ENCODE measurements at regions not wholly inside any gene's neighbourhood (a gene's known extent, or its start where the extent isn't known, plus 50 kb on each side); places are given as distances from the start of the nearest gene placed in this dataset.

GRCh38 chr15:97317163-97317562 is 643.3 kb upstream of the ARRDC4 start:
- no peaks in the 10 kb centered on the region for H3K4me1 ChIP-seq
- intact Hi-C loops (cut with DNase I) = no loop called here
- DNase-seq = no peak
- no peak overlapping the region for H3K27ac ChIP-seq
- no peaks in the 10 kb centered on the region for H3K36me3 ChIP-seq
- H3K27me3 ChIP-seq = no peaks in the 10 kb centered on the region
- no peak overlapping the region for H3K4me3 ChIP-seq (replicated peaks in 1 of 3)
- H3K9me3 ChIP-seq = no peaks in the 10 kb centered on the region
- no peak for TF ChIP-seq CTCF (IDR thresholded peaks at IDR 0.05)
- no peak for TF ChIP-seq POLR2A (IDR thresholded peaks at IDR 0.05)
- 84 to 93% methylated on average over 3 of the region's 3 CpGs for WGBS, 2 donors

GRCh38 chr15:97319291-97319690 is 641.2 kb upstream of the ARRDC4 start:
- 76% methylated on average over 5 of the region's 5 CpGs for WGBS, 2 donors
- Histone ChIP-seq H3K36me3 (no peaks in the 10 kb centered on the region), H3K27me3 (no peaks in the 10 kb centered on the region), H3K9me3 (no peaks in the 10 kb centered on the region), H3K4me3 (replicated peaks in 1 of 3) (no peak overlapping the region), H3K4me1 (no peaks in the 10 kb centered on the region), H3K27ac (no peak overlapping the region)
- no peak for TF ChIP-seq CTCF (IDR thresholded peaks at IDR 0.05)
- TF ChIP-seq POLR2A (IDR thresholded peaks at IDR 0.05) = no peak
- intact Hi-C loops (cut with DNase I) = no loop called here
- no peak for DNase-seq

- Histone ChIP-seq H3K4me1 (no peaks in the 10 kb centered on the region), H3K27ac (no peak overlapping the region), H3K36me3 (no peaks in the 10 kb centered on the region), H3K9me3 (no peaks in the 10 kb centered on the region), H3K27me3 (no peaks in the 10 kb centered on the region), H3K4me3 (replicated peaks in 1 of 3) (no peak overlapping the region)
- WGBS, 2 donors = 82% methylated on average over 2 of the region's 2 CpGs
- no peak for TF ChIP-seq CTCF (IDR thresholded peaks at IDR 0.05)
- TF ChIP-seq POLR2A (IDR thresholded peaks at IDR 0.05) = no peak
- intact Hi-C loops (cut with DNase I) = no loop called here
- DNase-seq = no peak
Measured at GRCh38 chr15:97346221-97346620, 614.3 kb upstream of the ARRDC4 start.

- Histone ChIP-seq H3K27ac (no peak overlapping the region), H3K36me3 (no peaks in the 10 kb centered on the region), H3K9me3 (no peaks in the 10 kb centered on the region), H3K4me1 (no peaks in the 10 kb centered on the region), H3K4me3 (replicated peaks in 1 of 3) (no peak overlapping the region), H3K27me3 (no peaks in the 10 kb centered on the region)
- WGBS, 2 donors = 46 to 48% methylated on average over 4 of the region's 4 CpGs
- intact Hi-C loops (cut with DNase I) = no loop called here
- TF ChIP-seq CTCF (IDR thresholded peaks at IDR 0.05) (no peak), POLR2A (IDR thresholded peaks at IDR 0.05) (no peak)
- DNase-seq = no peak
Measured at GRCh38 chr15:97350813-97351212, 609.7 kb upstream of the ARRDC4 start.

GRCh38 chr15:97383516-97383915 is 577.0 kb upstream of the ARRDC4 start:
- Histone ChIP-seq H3K9me3 (no peaks in the 10 kb centered on the region), H3K4me3 (replicated peaks in 1 of 3) (no peak overlapping the region), H3K27me3 (no peaks in the 10 kb centered on the region), H3K27ac (no peak overlapping the region), H3K4me1 (no peaks in the 10 kb centered on the region), H3K36me3 (no peaks in the 10 kb centered on the region)
- no peak for DNase-seq
- WGBS, 2 donors = 69 to 78% methylated on average over 3 of the region's 3 CpGs
- intact Hi-C loops (cut with DNase I) = no loop called here
- TF ChIP-seq CTCF (IDR thresholded peaks at IDR 0.05) (no peak), POLR2A (IDR thresholded peaks at IDR 0.05) (no peak)

All from thyroid gland (tissue), 4 donors.